Epithelial cell of esophagus (primary cell): ENCODE measurements at regions not wholly inside any gene's neighbourhood (a gene's known extent, or its start where the extent isn't known, plus 50 kb on each side); places are given as distances from the start of the nearest gene placed in this dataset.

Source experiments
- DNase-seq: peaks from one replicate; pipeline ENCODE4 v3.0.0; 2010; ENCODE audit warnings: low read depth
- H3K4me3 ChIP-seq: 2 replicates; pipeline ENCODE4 v1.5.1; 2011; ENCODE audit warnings: mild to moderate bottlenecking, low read length, control low read depth
- CTCF ChIP-seq: IDR thresholded peaks from 2 replicates; pipeline ENCODE4 v1.5.1; 2011; ENCODE audit warnings: low read depth, mild to moderate bottlenecking, low read length, control low read depth, inconsistent platforms; ENCODE audit not compliant: insufficient read depth; ENCODE audit errors: missing control alignments

- DNase-seq, result no peak
- TF ChIP-seq CTCF, result no peak
- H3K4me3 ChIP-seq, result no peak overlapping the region
These were observed 272.0 kb upstream of the RGMA start for GRCh38 chr15:93360976-93361375.

- no peak for TF ChIP-seq CTCF
- no peak for DNase-seq
- H3K4me3 ChIP-seq, result no peak overlapping the region
These were observed 271.3 kb upstream of the RGMA start for GRCh38 chr15:93360318-93360717.

GRCh38 chr15:93359425-93360131, 270.6 kb upstream of the RGMA start:
- no peak for TF ChIP-seq CTCF

GRCh38 chr15:93359060-93359408, 270.0 kb upstream of the RGMA start:
- no peak for DNase-seq
- H3K4me3 ChIP-seq, result no peak overlapping the region
- no peak for TF ChIP-seq CTCF

More at GRCh38 chr15:93359425-93360131, 270.6 kb upstream of the RGMA start:
- H3K4me3 ChIP-seq, result no peak overlapping the region
- DNase-seq, result no peak

- no peak for DNase-seq
- H3K4me3 ChIP-seq, result no peak overlapping the region
- TF ChIP-seq CTCF, result no peak
These were observed 269.4 kb upstream of the RGMA start for GRCh38 chr15:93358166-93359059.

- no peak for TF ChIP-seq CTCF
- no peak for DNase-seq
These were observed 259.9 kb upstream of the RGMA start for GRCh38 chr15:93348711-93349545.

More at GRCh38 chr15:93348711-93349545, 259.9 kb upstream of the RGMA start:
- no peak overlapping the region for H3K4me3 ChIP-seq
